CD4-positive, alpha-beta T cell treated with Interleukin-2 at 100 ng/mL for 4 hours (primary cell): ENCODE measurements at regions not wholly inside any gene's neighbourhood (a gene's known extent, or its start where the extent isn't known, plus 50 kb on each side); places are given as distances from the start of the nearest gene placed in this dataset.

Experiments
- DNase-seq: peaks from one replicate; pipeline ENCODE4 v3.0.0-alpha.2; 2020; ENCODE audit warnings: low spot score

DNA sequence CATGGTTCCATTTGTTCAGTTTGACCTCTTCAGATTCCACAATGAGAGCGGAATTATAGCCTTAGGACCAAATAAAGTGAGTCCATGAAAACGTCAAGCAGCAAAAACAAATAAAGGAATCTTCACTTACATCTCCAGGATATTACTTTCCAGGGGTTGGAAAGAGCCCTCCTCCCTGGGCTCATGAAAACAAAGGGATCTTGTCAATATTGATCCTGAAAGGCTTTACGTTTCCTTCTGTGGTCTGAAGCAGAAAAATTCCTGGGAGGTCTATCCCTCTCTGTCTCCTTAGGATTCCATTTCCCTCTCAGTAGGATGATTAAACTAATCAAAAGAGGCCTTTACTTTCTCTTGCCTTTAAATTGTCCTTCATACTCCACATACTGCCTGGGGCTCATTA is 293.5 kb downstream of the GPAM start:
- DNase-seq: no peak

GRCh38 chr10:111916011-111916410 is 267.6 kb downstream of the GPAM start:
- DNase-seq: no peak

DNA sequence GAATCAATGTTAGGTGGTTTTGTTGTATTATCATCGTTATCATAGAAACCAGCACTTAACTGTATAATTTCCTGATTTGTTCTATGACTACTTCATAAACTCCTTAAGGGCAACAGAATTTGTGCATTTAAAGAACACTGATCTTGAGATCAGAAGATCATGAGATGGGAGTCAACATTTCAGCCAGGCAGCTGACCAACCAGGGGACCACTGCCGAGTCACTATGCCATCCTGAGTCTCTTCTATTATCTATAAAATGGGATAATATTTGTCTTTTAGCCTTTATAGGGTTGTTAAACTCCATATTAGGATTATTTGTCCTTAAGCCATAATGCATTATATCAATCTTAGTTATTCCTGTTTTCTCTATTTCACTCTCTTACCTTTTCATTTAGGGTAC is 261.7 kb downstream of the GPAM start:
- DNase-seq: no peak

DNA sequence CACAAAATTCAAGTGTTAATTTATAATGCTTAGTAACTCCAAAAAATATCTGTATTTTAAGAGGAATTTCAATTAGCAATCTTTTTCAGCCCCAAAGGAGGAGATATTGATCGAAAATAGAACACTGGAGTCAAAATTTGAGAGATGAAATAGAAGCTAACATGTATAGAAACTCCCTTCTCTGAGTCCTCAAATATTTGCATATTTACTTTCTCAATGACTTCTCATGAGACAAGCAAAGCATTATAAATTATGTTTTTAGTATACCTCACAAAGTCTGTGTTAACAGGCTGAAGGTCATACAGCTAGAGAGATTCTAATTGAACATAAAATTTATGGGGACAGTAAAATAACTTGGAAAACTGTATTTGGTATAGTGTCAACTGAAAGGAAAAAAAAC is 260.5 kb downstream of the GPAM start:
- no peak for DNase-seq

GRCh38 chr10:111926286-111926685 is 257.3 kb downstream of the GPAM start:
- DNase-seq: no peak

GRCh38 chr10:111933937-111934336 is 249.6 kb downstream of the GPAM start:
- DNase-seq: no peak

- DNase-seq: no peak
These were observed 248.6 kb downstream of the GPAM start for GRCh38 chr10:111934931-111935330.

DNA sequence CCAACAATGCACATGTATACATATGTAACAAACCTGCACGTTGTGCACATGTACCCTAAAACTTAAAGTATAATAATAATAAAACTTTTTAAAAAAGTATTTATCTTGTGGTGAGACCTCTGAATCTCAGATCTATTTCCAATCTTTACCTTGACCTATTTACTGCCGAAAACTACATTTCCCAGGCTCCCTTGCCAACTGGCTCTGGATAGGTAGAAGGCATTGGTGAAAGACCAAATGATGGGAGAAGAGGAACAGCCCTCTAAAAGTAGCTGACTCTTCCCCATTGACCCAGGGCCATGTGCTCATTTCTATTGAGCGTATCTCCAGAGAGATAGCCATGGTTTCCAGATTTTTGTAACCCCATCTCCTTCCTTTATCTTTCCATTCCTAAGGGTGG is 247.4 kb downstream of the GPAM start:
- no peak for DNase-seq

GRCh38 chr10:111944331-111944730 is 239.2 kb downstream of the GPAM start:
- no peak for DNase-seq

DNA sequence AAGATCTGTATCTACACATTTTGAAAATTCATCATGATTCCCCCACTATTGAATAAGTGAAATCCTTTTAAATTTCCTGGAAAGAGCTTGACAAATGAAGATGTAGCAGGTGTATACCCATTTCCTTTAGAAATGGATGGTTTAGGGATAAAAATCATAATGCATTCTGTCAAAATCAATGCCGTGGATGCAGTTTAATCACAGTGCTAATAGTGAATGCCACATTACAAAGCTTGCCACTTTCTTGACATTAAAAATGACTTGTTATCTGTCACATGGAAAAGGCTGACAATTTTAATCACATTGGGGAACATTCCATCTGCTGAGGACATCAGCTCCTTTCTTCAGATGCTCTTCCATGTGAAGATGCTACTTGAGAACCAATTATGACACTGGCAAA is 229.6 kb downstream of the GPAM start:
- no peak for DNase-seq

DNA sequence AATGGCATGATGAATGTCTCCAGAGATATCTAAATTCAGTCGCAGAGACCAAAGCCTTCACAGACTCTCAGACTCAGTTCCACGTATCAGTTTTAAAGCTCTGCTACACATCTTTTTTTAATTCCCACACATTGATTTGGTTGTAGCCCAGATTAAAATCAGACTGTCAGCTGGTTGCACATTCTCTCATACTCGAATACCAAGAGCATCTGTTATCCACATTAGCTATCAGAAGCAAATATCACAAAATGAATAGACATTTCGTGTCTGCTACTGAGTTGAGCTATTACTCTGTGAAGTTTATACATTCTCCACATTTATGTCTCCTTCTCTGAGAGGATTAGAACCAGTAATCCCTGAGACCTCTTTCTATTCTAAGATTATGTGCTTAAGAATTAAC is 229.2 kb downstream of the GPAM start:
- no peak for DNase-seq

DNA sequence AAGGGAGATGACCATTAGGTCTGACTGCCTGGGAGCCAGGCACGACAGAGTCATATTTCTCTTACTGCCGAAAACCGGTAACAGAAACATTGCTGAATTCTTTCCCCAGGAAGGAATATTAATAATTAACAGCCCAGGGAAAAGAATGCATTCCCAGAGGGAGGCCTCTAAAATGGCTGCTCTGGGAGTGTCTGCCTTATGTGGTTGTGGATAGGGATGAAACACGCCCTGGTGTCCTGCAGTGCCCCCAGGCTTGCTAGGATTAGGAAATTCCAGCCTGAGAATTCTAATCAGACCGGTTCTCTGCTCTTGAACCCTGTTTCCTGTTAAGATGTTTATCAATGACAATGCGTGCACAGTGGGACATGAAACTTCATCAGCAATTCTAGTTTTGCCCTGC is 226.7 kb downstream of the GPAM start:
- DNase-seq: no peak

DNA sequence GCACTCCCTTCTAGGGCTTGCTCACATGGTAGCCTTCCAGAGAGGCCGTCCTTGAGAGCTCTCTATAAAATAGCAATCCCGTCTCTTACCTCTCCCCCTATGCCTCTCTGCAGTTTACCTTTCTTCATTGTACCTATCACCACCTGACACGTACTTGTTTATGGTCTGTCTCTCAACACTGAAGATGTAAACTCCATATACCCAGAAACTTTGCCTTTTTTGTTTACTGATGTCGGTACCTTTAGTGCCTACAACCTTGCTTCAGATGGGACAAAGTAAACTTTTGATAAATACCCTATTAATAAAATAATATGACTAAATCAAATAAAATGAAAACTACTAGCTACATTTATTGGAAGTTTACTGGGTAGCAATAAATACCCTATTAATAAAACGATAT is 220.6 kb downstream of the GPAM start:
- DNase-seq: no peak

DNA sequence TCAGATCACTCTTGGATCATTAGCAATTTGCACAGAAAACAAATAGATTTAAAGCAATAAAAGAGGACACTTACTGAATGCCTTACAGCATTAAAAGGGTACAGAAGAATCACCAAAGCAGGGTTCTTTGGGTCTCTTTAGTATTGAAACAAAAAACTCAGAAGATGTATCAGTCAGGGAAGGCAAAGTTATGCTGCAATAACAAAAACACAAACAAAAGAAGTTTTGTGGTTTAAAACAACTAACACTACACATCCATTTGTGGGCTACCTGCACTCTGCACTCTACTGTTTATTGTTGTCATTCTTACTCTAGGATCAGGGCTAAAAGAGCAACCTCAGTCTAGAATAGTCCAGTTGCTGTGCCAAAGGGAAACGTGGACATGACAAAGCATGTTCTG is 216.4 kb downstream of the GPAM start:
- no peak for DNase-seq

GRCh38 chr10:111967547-111967946 is 216.0 kb downstream of the GPAM start:
- no peak for DNase-seq

- no peak for DNase-seq
These were observed 214.9 kb downstream of the GPAM start for GRCh38 chr10:111968647-111969046.

DNA sequence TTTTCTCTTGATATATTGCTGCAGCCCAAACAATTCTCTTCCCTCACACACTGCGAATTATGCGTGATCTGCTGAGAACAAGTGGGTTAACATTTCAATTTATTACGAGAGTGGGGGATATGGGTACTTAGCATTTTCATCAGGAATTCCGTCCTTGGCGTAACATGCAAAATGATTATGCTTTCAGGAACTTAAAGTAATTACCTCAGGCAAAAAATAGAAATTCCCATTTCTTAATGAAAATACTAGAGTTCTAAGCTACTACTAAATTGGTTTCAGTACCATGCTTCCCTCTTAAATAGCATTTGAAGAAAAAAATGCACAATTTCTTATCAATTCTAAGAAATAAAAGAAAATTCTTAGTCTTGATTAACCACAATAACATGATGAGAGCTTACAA is 213.5 kb downstream of the GPAM start:
- DNase-seq: no peak

GRCh38 chr10:111972109-111972508 is 211.5 kb downstream of the GPAM start:
- DNase-seq: no peak

DNA sequence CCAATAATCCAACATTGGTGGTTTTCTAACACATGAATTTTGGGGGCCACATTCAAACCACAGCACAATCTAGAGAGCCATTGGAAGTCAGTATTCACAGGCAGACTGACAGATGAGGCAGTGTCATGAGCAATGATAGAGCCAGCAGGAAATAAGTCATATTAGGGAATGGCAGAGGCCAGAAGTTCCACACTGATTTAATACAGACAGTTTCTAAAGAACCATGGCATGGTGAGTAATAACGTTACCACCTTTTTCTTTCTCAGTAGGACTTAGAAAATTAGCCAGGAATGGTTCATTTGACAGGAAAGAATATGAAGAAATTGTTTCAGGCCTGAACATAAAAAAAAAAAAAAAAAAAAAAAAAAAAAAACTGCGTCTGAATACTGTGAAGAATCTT is 210.3 kb downstream of the GPAM start:
- DNase-seq: no peak

- DNase-seq: no peak
These were observed 209.7 kb downstream of the GPAM start for GRCh38 chr10:111973826-111974225.

DNA sequence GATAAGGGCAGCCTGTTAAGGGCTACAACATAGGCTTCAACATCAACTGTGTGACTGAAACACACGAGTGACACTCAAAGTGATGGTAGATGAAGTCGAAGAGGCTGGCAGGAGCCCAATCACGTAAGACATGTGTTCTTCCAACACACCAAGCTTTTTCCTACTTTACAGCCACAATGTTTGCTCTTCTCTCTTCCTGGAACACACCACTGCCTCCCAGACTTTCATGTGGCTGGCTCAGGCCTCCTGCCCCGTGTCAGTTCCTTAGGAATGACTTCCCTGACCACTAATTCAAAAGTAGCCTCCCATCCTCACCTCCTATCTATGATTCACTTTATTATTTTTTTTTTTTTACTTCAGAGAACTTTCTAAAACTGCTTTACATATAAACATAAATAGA is 209.2 kb downstream of the GPAM start:
- DNase-seq: no peak

GRCh38 chr10:111976557-111976956 is 207.0 kb downstream of the GPAM start:
- no peak for DNase-seq

- no peak for DNase-seq
These were observed 199.5 kb downstream of the GPAM start for GRCh38 chr10:111984057-111984456.

GRCh38 chr10:111986079-111986478 is 197.5 kb downstream of the GPAM start:
- DNase-seq: no peak

DNA sequence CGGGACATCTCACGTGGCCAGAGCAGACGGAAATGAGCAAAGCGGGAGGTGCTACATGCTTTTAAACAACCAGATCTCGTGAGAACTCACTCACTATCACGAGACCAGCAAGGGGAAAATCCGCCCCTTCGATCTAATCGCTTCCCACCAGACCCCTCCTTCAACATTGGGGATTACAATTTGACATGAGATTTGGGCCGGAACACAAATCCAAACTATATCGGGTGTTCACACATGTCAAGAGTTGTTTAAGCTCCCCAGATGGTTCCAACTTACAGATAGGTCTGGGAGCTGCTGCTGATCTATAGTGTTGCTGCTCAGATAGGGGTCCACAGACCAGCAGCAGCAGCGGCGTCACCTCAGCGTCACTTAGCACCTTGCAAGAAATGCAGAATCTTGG is 194.9 kb downstream of the GPAM start:
- DNase-seq: no peak
